ENCODE measurements at regions not wholly inside any gene's neighbourhood (a gene's known extent, or its start where the extent isn't known, plus 50 kb on each side); places are given as distances from the start of the nearest gene placed in this dataset.
"Not testable (repeated sequence)": the region's sequence is repeated elsewhere in the genome, so short reads cannot be mapped to it uniquely, and the experiment has no call there.

GRCh38 chr21:6106686-6107567 lies 4414.5 kb upstream of the TPTE start:
- not testable (repeated sequence) for TF ChIP-seq CTCF, POLR2A (IDR thresholded peaks at IDR 0.05)
